ENCODE measurements at regions not wholly inside any gene's neighbourhood (a gene's known extent, or its start where the extent isn't known, plus 50 kb on each side); places are given as distances from the start of the nearest gene placed in this dataset.

DNA sequence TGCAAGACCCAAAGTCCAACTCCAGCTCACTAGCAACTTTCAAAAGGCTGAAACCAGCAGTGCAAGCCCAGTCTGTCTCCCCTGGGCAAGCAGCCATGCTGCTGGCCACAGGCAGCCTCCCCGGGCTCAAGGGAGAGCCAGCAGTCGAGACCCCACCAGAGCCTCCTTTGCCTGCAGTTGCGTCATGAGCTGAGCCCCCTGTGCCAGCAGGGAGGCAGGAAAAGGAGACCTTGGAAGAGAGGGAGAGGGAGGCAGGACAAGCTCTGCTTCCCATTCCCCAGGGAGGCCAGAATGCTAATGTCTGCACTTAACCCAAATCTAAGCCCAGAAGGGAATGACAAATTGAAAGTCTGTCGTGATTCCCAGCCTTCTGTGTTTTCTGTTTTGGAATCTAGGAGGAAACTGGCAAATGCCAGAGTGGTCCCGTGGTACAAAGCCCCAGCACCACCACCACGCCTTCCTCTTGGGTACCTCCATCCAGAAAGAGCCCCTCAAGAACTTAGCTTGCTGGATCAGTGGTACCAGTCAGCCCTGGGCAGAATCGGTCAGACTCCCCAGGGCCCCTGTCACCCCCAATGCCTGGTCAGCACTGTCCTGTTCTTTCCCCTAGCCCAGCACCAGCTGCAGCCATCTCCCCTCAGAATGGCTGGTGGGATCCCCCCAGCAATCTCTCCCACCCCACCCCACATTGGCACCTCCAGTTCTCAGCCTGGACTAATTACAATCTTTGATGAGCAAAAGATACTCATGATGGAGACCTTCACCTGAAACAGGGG lies 99.3 kb upstream of the TNRC6C start:
- TF ChIP-seq, protein P1, sequence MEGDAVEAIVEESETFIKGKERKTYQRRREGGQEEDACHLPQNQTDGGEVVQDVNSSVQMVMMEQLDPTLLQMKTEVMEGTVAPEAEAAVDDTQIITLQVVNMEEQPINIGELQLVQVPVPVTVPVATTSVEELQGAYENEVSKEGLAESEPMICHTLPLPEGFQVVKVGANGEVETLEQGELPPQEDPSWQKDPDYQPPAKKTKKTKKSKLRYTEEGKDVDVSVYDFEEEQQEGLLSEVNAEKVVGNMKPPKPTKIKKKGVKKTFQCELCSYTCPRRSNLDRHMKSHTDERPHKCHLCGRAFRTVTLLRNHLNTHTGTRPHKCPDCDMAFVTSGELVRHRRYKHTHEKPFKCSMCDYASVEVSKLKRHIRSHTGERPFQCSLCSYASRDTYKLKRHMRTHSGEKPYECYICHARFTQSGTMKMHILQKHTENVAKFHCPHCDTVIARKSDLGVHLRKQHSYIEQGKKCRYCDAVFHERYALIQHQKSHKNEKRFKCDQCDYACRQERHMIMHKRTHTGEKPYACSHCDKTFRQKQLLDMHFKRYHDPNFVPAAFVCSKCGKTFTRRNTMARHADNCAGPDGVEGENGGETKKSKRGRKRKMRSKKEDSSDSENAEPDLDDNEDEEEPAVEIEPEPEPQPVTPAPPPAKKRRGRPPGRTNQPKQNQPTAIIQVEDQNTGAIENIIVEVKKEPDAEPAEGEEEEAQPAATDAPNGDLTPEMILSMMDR (conservative IDR thresholded peaks at IDR 0.05 in 1 of 2, IDR thresholded peaks at IDR 0.05 in 1 of 2; ENCODE audit: low read depth in 1 of 2, low read length in 2 of 2), result no peak
- TF ChIP-seq EZH2 (IDR thresholded peaks at IDR 0.05; ENCODE audit: low read length, missing control alignments), result no peak
